GM12878 (cell line): ENCODE measurements at regions not wholly inside any gene's neighbourhood (a gene's known extent, or its start where the extent isn't known, plus 50 kb on each side); places are given as distances from the start of the nearest gene placed in this dataset.

ENCODE experiments used
- ATAC-seq: fragments of 200-7000 bp; cut with Tn5 transposase; 3 replicates; pipeline ENCODE4 v1.9.1; 2020; ENCODE audit warnings: mild to moderate bottlenecking, moderate library complexity
- BruUV-seq: library from RNA; stranded (reverse); fragments of 400-500 nt; replicated peaks from 2 replicates; lab custom pipeline; 2021; lab: Mats Ljungman, UMichigan
- CTCF ChIA-PET: fragments of 300-600 bp; sonication (Branson Sonifier 250); formaldehyde crosslinking; extraction: SDS; loops from one replicate; lab custom pipeline; 2021; ENCODE audit warnings: inconsistent platforms; lab: Yijun Ruan, JAX
- POLR2A ChIA-PET: fragments of 350-600 bp; formaldehyde crosslinking; extraction: SDS; loops from one replicate; lab custom pipeline; 2021; ENCODE audit warnings: inconsistent platforms; lab: Charles Lee
- RAD21 ChIA-PET: fragments of 300-600 bp; sonication (Branson Sonifier 250); formaldehyde crosslinking; loops from one replicate; lab custom pipeline; 2023; ENCODE audit warnings: antibody characterized with exemption; ENCODE audit not compliant: unreplicated experiment; lab: Charles Lee
- SMC1A ChIA-PET: fragments of 300-600 bp; sonication (Branson Sonifier 250); formaldehyde crosslinking; loops from one replicate; lab custom pipeline; 2023; ENCODE audit not compliant: unreplicated experiment, uncharacterized antibody; lab: Charles Lee
- DNase-seq: peaks from one replicate; pipeline ENCODE4 v3.0.0-alpha.2; 2011; ENCODE audit warnings: low read depth, low spot score
- FAIRE-seq: peaks from 3 replicates; lab custom pipeline; 2011; peaks lifted over from hg19 to GRCh38; lab: Jason Lieb, UNC
- H2AFZ ChIP-seq: 2 replicates; pipeline ENCODE4 v1.6.0; 2011; ENCODE audit warnings: low read depth, low read length, control low read depth; ENCODE audit not compliant: control insufficient read depth
- H3K27ac ChIP-seq: 2 replicates; pipeline ENCODE4 v1.5.1; 2011; ENCODE audit warnings: control low read depth; ENCODE audit not compliant: control insufficient read depth, insufficient read depth
- H3K27me3 ChIP-seq, 2 experiments: replicated peaks in 1 of 2; 2 replicates each; pipeline versions ENCODE4 v1.6.0 to v1.6.1; 2011; ENCODE audit warnings: low read length in 1 of 2; ENCODE audit not compliant: control insufficient read depth in 2 of 2, insufficient read depth in 2 of 2
- H3K36me3 ChIP-seq, 2 experiments: 2 replicates each; pipeline ENCODE4 v1.5.1; 2011; ENCODE audit warnings: low read length in 1 of 2; ENCODE audit not compliant: control insufficient read depth in 2 of 2, insufficient read depth in 2 of 2
- H3K4me1 ChIP-seq: 2 replicates; pipeline ENCODE4 v1.6.1; 2011; ENCODE audit warnings: mild to moderate bottlenecking, low read length, moderate library complexity, mixed read lengths; ENCODE audit not compliant: control insufficient read depth, insufficient read depth
- H3K4me2 ChIP-seq: 2 replicates; pipeline ENCODE4 v1.6.0; 2011; ENCODE audit warnings: control low read depth; ENCODE audit not compliant: control insufficient read depth, insufficient read depth
- H3K4me3 ChIP-seq: fragments of 200-600 bp; sonication (generic); 2 replicates; pipeline ENCODE4 v1.5.1; 2016
- H3K79me2 ChIP-seq: 2 replicates; pipeline ENCODE4 v1.6.0; 2011; ENCODE audit warnings: low read length; ENCODE audit not compliant: control insufficient read depth, insufficient read depth
- H3K9ac ChIP-seq: 2 replicates; pipeline ENCODE4 v1.8.0; 2011; ENCODE audit warnings: low read length, control low read depth, mixed read lengths; ENCODE audit not compliant: control insufficient read depth, insufficient read depth
- H3K9me3 ChIP-seq: replicated peaks from 3 replicates; pipeline ENCODE4 v1.5.1; 2011; ENCODE audit warnings: mild to moderate bottlenecking, low read length; ENCODE audit not compliant: control insufficient read depth, insufficient read depth
- H4K20me1 ChIP-seq: 2 replicates; pipeline ENCODE4 v1.6.0; 2011; ENCODE audit not compliant: control insufficient read depth, insufficient read depth
- BRCA1 ChIP-seq: IDR thresholded peaks from 2 replicates; pipeline ENCODE4 v1.6.1; 2011; ENCODE audit warnings: low read depth, low read length, improper control_type of control experiment
- DPF2 ChIP-seq: fragments of 450-650 bp; IDR thresholded peaks from 2 replicates; pipeline ENCODE4 v1.6.1; 2017; ENCODE audit warnings: mild to moderate bottlenecking
- EGR1 ChIP-seq, 2 experiments: IDR thresholded peaks; 1 replicate in 1 of 2; 2 replicates in 1 of 2; pipeline ENCODE4 v1.6.1; 2011 to 2012; ENCODE audit warnings: low read depth in 2 of 2, low read length in 2 of 2, borderline replicate concordance in 1 of 2, mild to moderate bottlenecking in 1 of 2, moderate library complexity in 1 of 2
- EP300 ChIP-seq, 2 experiments: fragments of 150-350 bp in 1 of 2; IDR thresholded peaks; 2 replicates each; pipeline ENCODE4 v1.6.1; 2011 to 2012; ENCODE audit warnings: low read depth in 2 of 2, low read length in 2 of 2, borderline replicate concordance in 1 of 2, improper control_type of control experiment in 1 of 2, inconsistent platforms in 1 of 2; ENCODE audit not compliant: control insufficient read depth in 1 of 2
- ESRRA ChIP-seq: IDR thresholded peaks from 2 replicates; pipeline ENCODE4 v1.6.1; 2012; ENCODE audit warnings: mild to moderate bottlenecking, low read length, improper control_type of control experiment
- EZH2 ChIP-seq: IDR thresholded peaks from 2 replicates; pipeline ENCODE4 v1.6.1; 2012; ENCODE audit warnings: low read depth, mild to moderate bottlenecking, control low read depth, inconsistent platforms, low read length, borderline replicate concordance; ENCODE audit not compliant: control insufficient read depth
- GABPA ChIP-seq: IDR thresholded peaks from 2 replicates; pipeline ENCODE4 v1.6.1; 2014; ENCODE audit warnings: antibody characterized with exemption, low read depth, mild to moderate bottlenecking, inconsistent platforms
- MYC ChIP-seq: IDR thresholded peaks from 2 replicates; pipeline ENCODE4 v1.6.1; 2011; ENCODE audit warnings: mild to moderate bottlenecking, low read length, moderate library complexity, inconsistent platforms; ENCODE audit not compliant: insufficient read depth, insufficient replicate concordance, insufficient read length, severe bottlenecking
- PAX8 ChIP-seq: fragments of 450-650 bp; IDR thresholded peaks from 2 replicates; pipeline ENCODE4 v1.6.1; 2017; ENCODE audit warnings: mild to moderate bottlenecking, moderate library complexity
- PML ChIP-seq: IDR thresholded peaks from 2 replicates; pipeline ENCODE4 v1.6.1; 2012; ENCODE audit warnings: low read length, inconsistent platforms
- RBBP5 ChIP-seq: fragments of 200-600 bp; sonication (generic); conservative IDR thresholded peaks from 2 replicates; pipeline ENCODE4 v1.6.1; 2016
- RUNX3 ChIP-seq: IDR thresholded peaks from 2 replicates; pipeline ENCODE4 v1.6.1; 2012; ENCODE audit warnings: low read length, inconsistent platforms
- SMARCA5 ChIP-seq: fragments of 450-650 bp; IDR thresholded peaks from 2 replicates; pipeline ENCODE4 v1.6.1; 2017; ENCODE audit warnings: mild to moderate bottlenecking
- SMC3 ChIP-seq: IDR thresholded peaks from 2 replicates; pipeline ENCODE4 v1.6.1; 2011; ENCODE audit warnings: low read length, improper control_type of control experiment, borderline replicate concordance
- SUPT20H ChIP-seq: IDR thresholded peaks from 2 replicates; pipeline ENCODE4 v1.6.1; 2011; ENCODE audit warnings: low read depth, mild to moderate bottlenecking, low read length, moderate library complexity, borderline replicate concordance; ENCODE audit not compliant: control insufficient read depth
- ZBED1 ChIP-seq: IDR thresholded peaks from 2 replicates; pipeline ENCODE4 v1.6.1; 2016; ENCODE audit warnings: borderline replicate concordance
- ZNF207 ChIP-seq: fragments of 450-650 bp; IDR thresholded peaks from 2 replicates; pipeline ENCODE4 v1.6.1; 2014; ENCODE audit warnings: antibody characterized with exemption, mild to moderate bottlenecking, borderline replicate concordance
- ZSCAN29 ChIP-seq: fragments of 450-650 bp; IDR thresholded peaks from 2 replicates; pipeline ENCODE4 v1.6.1; 2017; ENCODE audit warnings: mild to moderate bottlenecking, moderate library complexity
- WGBS: methylation state at CpG from one replicate; pipeline ENCODE4 v1.1.6; 2016; ENCODE audit warnings: low lambda C conversion rate; ENCODE audit not compliant: insufficient replicate concordance, insufficient coverage; ENCODE audit errors: missing lambda C conversion rate; 5-methylcytosine and 5-hydroxymethylcytosine counted together
- in situ Hi-C: fragments of 300-500 bp; cut with MboI; formaldehyde crosslinking; loops from 9 replicates; pipeline ENCODE4 v1.14.3; 2018; ENCODE audit warnings: mixed read lengths
- intact Hi-C: fragments of 100-400 bp; cut with micrococcal nuclease; formaldehyde crosslinking; loops from one replicate; pipeline ENCODE4 v1.14.2; 2022; ENCODE audit not compliant: unreplicated experiment
- TF ChIP-seq, protein P1 (sequence below): fragments of 450-650 bp; IDR thresholded peaks from 2 replicates; pipeline ENCODE4 v1.6.1; 2016; ENCODE audit warnings: mild to moderate bottlenecking

DNA sequence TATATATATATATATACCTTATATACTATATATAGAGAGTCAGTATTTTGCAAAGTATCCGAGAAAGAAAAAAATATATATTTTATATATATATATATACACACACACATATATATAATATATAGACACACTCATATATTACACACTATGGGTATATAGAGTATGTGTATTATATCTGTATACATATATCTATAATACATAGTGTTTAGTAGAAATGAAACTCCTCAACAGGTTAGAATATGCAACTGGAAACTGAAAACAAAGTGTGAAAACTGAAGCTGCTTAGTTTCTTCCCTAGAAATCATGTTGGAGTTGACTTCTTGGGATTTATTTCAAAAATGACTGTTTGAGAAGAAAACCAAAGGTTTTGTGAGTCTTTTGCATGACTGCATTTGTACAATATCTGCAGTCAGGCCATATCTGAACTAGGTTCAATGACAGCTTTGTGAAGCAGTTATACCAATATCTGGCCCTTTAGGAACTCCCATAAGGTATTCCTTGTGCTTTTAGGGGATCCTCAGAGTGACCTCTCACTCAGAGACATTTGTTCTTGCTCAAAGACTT is 284.1 kb downstream of the CASP12 start (continued):
- TF ChIP-seq, protein P1, sequence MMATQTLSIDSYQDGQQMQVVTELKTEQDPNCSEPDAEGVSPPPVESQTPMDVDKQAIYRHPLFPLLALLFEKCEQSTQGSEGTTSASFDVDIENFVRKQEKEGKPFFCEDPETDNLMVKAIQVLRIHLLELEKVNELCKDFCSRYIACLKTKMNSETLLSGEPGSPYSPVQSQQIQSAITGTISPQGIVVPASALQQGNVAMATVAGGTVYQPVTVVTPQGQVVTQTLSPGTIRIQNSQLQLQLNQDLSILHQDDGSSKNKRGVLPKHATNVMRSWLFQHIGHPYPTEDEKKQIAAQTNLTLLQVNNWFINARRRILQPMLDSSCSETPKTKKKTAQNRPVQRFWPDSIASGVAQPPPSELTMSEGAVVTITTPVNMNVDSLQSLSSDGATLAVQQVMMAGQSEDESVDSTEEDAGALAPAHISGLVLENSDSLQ: no peak
- TF ChIP-seq EZH2 (no peak), MYC (no peak), BRCA1 (no peak), EP300 (IDR thresholded peaks at IDR 0.05; ENCODE audit: borderline replicate concordance in 1 of 2, control insufficient read depth in 1 of 2, low read depth in 2 of 2, low read length in 2 of 2) (no peak), ZNF207 (no peak), ESRRA (no peak), EGR1 (IDR thresholded peaks at IDR 0.05; ENCODE audit: borderline replicate concordance in 1 of 2, low read depth in 2 of 2, low read length in 2 of 2) (no peak), DPF2 (no peak), PML (no peak), ZSCAN29 (no peak), PAX8 (no peak)

DNA sequence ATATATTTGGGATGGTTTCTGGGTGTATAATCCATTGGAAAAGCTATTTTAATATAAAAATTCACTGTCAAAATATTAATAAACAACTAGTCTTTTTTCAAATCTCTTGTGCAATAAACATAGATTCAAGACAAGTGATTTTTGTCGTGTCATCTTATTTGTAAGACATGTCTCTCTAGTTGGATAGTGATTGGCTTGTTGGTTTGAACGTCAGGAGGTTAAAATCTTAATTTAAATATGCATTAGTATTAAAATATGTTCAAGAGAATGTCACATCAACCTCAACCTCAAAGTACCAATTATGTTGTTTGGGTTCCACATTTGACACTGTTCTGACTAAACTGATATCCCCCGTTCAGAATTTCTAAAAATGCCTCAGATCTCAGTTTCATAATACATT is 287.6 kb downstream of the CASP12 start:
- ChIA-PET SMC1A (no interaction called here), POLR2A (no interaction called here), CTCF (interaction anchor here (0.9 to 2.3 kb wide), 8 partner anchors 10 to 387 kb away, joined by 3 to 5 read pairs (median 3); no protein-coding TSS in a partner anchor), RAD21 (interaction anchor here (2.1 kb wide), 1 partner anchor 1252 kb away, joined by 9 read pairs; no protein-coding TSS in a partner anchor)
- DNase-seq (no peak), ATAC-seq (no peak), FAIRE-seq (no peak)
- Histone ChIP-seq H3K4me1 (no peaks in the 10 kb centered on the region), H3K36me3 (no peaks in the 10 kb centered on the region), H3K27me3 (no peaks in the 10 kb centered on the region), H3K4me2 (no peak overlapping the region), H4K20me1 (no peaks in the 10 kb centered on the region), H3K9ac (no peak overlapping the region), H3K79me2 (no peaks in the 10 kb centered on the region), H3K4me3 (no peak overlapping the region), H2AFZ (no peak overlapping the region), H3K27ac (no peak overlapping the region), H3K9me3 (no peaks in the 10 kb centered on the region)
- BruUV-seq: no TSS peak
- no peak for TF ChIP-seq SMC3
- TF ChIP-seq ZBED1: no peak
- TF ChIP-seq PML: no peak
- TF ChIP-seq RBBP5: no peak
- TF ChIP-seq SUPT20H: no peak
- no peak for TF ChIP-seq GABPA
- TF ChIP-seq ZSCAN29: no peak
- no peak for TF ChIP-seq RUNX3
- no peak for TF ChIP-seq SMARCA5
- intact Hi-C loops: no loop called here
- in situ Hi-C loops: loop anchor here (10.0 kb wide), 1 partner anchor 394 kb away; no protein-coding TSS in a partner anchor
- 13% methylated on average over 3 of the region's 3 CpGs for WGBS
